HG03066 (cell line): ENCODE measurements at regions not wholly inside any gene's neighbourhood (a gene's known extent, or its start where the extent isn't known, plus 50 kb on each side); places are given as distances from the start of the nearest gene placed in this dataset.
"Not testable (repeated sequence)": the region's sequence is repeated elsewhere in the genome, so short reads cannot be mapped to it uniquely, and the experiment has no call there.

ENCODE experiments used
- ATAC-seq: cut with Tn5 transposase; IDR thresholded peaks from one replicate; pipeline ENCODE4 v1.9.1; 2021; ENCODE audit warnings: low read depth; ENCODE audit not compliant: unreplicated experiment

- ATAC-seq: no peak
These were observed 799.8 kb downstream of the DIPK2A start for GRCh38 chr3:144771381-144771870.

GRCh38 chr3:144772372-144772771 lies 800.7 kb downstream of the DIPK2A start:
- ATAC-seq: no peak

- no peak for ATAC-seq
These were observed 801.7 kb downstream of the DIPK2A start for GRCh38 chr3:144773350-144773749.

- ATAC-seq: no peak
These were observed 803.3 kb downstream of the DIPK2A start for GRCh38 chr3:144774897-144775296.

- ATAC-seq: no peak
These were observed 803.9 kb downstream of the DIPK2A start for GRCh38 chr3:144775551-144775950.

- ATAC-seq: no peak
These were observed 806.3 kb downstream of the DIPK2A start for GRCh38 chr3:144777906-144778305.

- ATAC-seq: no peak
These were observed 819.4 kb downstream of the DIPK2A start for GRCh38 chr3:144791034-144791433.

GRCh38 chr3:144801890-144802289 lies 830.3 kb downstream of the DIPK2A start:
- no peak for ATAC-seq

- no peak for ATAC-seq
These were observed 837.8 kb downstream of the DIPK2A start for GRCh38 chr3:144809380-144809779.

GRCh38 chr3:144810160-144810559 lies 838.5 kb downstream of the DIPK2A start:
- peak; percentile 80 for ATAC-seq

GRCh38 chr3:144815655-144816054 lies 844.0 kb downstream of the DIPK2A start:
- ATAC-seq: no peak

- ATAC-seq: no peak
These were observed 844.7 kb downstream of the DIPK2A start for GRCh38 chr3:144816323-144816722.

GRCh38 chr3:144818973-144819372 lies 847.4 kb downstream of the DIPK2A start:
- no peak for ATAC-seq

- not testable (repeated sequence) for ATAC-seq
These were observed 848.6 kb downstream of the DIPK2A start for GRCh38 chr3:144820232-144820631.

- ATAC-seq: no peak
These were observed 849.1 kb downstream of the DIPK2A start for GRCh38 chr3:144820726-144821125.

- no peak for ATAC-seq
These were observed 850.0 kb downstream of the DIPK2A start for GRCh38 chr3:144821583-144821982.

GRCh38 chr3:144822671-144823070 lies 851.0 kb downstream of the DIPK2A start:
- no peak for ATAC-seq

- no peak for ATAC-seq
These were observed 860.5 kb downstream of the DIPK2A start for GRCh38 chr3:144831955-144832716.

GRCh38 chr3:144839991-144840390 lies 868.4 kb downstream of the DIPK2A start:
- ATAC-seq: no peak

GRCh38 chr3:144840866-144841265 lies 869.2 kb downstream of the DIPK2A start:
- ATAC-seq: no peak

- no peak for ATAC-seq
These were observed 871.5 kb downstream of the DIPK2A start for GRCh38 chr3:144843099-144843498.

GRCh38 chr3:144852999-144853398 lies 881.4 kb downstream of the DIPK2A start:
- no peak for ATAC-seq
